Fibroblast of lung (primary cell): ENCODE measurements at regions not wholly inside any gene's neighbourhood (a gene's known extent, or its start where the extent isn't known, plus 50 kb on each side); places are given as distances from the start of the nearest gene placed in this dataset.

Experiments
- DNase-seq, 2 donors: peaks; one replicate each; pipeline versions ENCODE4 v3.0.0 to v3.0.0-alpha.2; 2010; ENCODE audit warnings: low read depth in 2 of 2
- H2AFZ ChIP-seq: 2 replicates; pipeline ENCODE4 v1.5.1; 2012; ENCODE audit warnings: low read length, control low read depth, inconsistent platforms
- H3K27ac ChIP-seq: 2 replicates; pipeline ENCODE4 v1.5.1; 2011; ENCODE audit warnings: low read length, control low read depth; ENCODE audit not compliant: insufficient read depth
- H3K27me3 ChIP-seq: 2 replicates; pipeline ENCODE4 v1.5.1; 2011; ENCODE audit warnings: mild to moderate bottlenecking, low read length; ENCODE audit not compliant: control insufficient read depth, insufficient read depth
- H3K36me3 ChIP-seq: 2 replicates; pipeline ENCODE4 v1.5.1; 2011; ENCODE audit warnings: low read length; ENCODE audit not compliant: control insufficient read depth, insufficient read depth
- H3K4me1 ChIP-seq: 2 replicates; pipeline ENCODE4 v1.5.1; 2011; ENCODE audit warnings: low read length; ENCODE audit not compliant: control insufficient read depth, insufficient read depth; ENCODE audit errors: extremely low read depth
- H3K4me2 ChIP-seq: 2 replicates; pipeline ENCODE4 v1.5.1; 2011; ENCODE audit warnings: low read length, control low read depth; ENCODE audit not compliant: insufficient read depth; ENCODE audit errors: extremely low read depth
- H3K4me3 ChIP-seq, 4 experiments: fragments of 200-600 bp in 1 of 4; sonication (generic) in 1 of 4; replicated peaks in 1 of 4; 2 replicates each; pipeline ENCODE4 v1.5.1; 2011 to 2016; ENCODE audit warnings: low read length in 4 of 4, low read depth in 3 of 4, mild to moderate bottlenecking in 3 of 4, control low read depth in 2 of 4, inconsistent platforms in 1 of 4, mixed read lengths in 1 of 4; ENCODE audit not compliant: insufficient read depth in 1 of 4; ENCODE audit errors: control extremely low read depth in 1 of 4
- H3K79me2 ChIP-seq: 2 replicates; pipeline ENCODE4 v1.5.1; 2012; ENCODE audit warnings: mild to moderate bottlenecking, low read length, inconsistent platforms; ENCODE audit not compliant: control insufficient read depth, insufficient read depth
- H3K9ac ChIP-seq: 2 replicates; pipeline ENCODE4 v1.5.1; 2011; ENCODE audit warnings: mild to moderate bottlenecking, low read length, control low read depth; ENCODE audit not compliant: insufficient read depth
- H3K9me3 ChIP-seq: 2 replicates; pipeline ENCODE4 v1.5.1; 2012; ENCODE audit warnings: low read depth, low read length; ENCODE audit not compliant: control insufficient read depth, insufficient read depth
- H4K20me1 ChIP-seq: 2 replicates; pipeline ENCODE4 v1.5.1; 2011; ENCODE audit warnings: low read length; ENCODE audit not compliant: control insufficient read depth, insufficient read depth; ENCODE audit errors: extremely low read depth
- CTCF ChIP-seq, 2 donors: IDR thresholded peaks in 1 of 2; conservative IDR thresholded peaks in 1 of 2; 1 replicate in 1 of 2; 2 replicates in 1 of 2; pipeline ENCODE4 v1.5.1; 2011 to 2012; ENCODE audit warnings: low read length in 2 of 2, control low read depth in 1 of 2, inconsistent platforms in 1 of 2, low read depth in 1 of 2, mild to moderate bottlenecking in 1 of 2
- EZH2 ChIP-seq: IDR thresholded peaks from 2 replicates; pipeline ENCODE4 v1.5.1; 2012; ENCODE audit warnings: low read length, control low read depth, mild to moderate bottlenecking; ENCODE audit errors: missing control alignments

- Histone ChIP-seq H3K4me2 (no peak overlapping the region), H4K20me1 (no peaks in the 10 kb centered on the region), H3K4me1 (no peaks in the 10 kb centered on the region), H3K36me3 (no peaks in the 10 kb centered on the region), H3K9me3 (no peaks in the 10 kb centered on the region), H3K4me3 (no peak overlapping the region), H3K27ac (no peak overlapping the region), H3K27me3 (no peaks in the 10 kb centered on the region), H3K9ac (no peak overlapping the region), H2AFZ (no peak overlapping the region), H3K79me2 (no peaks in the 10 kb centered on the region)
- no peak for DNase-seq
- no peak for TF ChIP-seq EZH2
- TF ChIP-seq CTCF (conservative IDR thresholded peaks at IDR 0.05 in 1 of 2, IDR thresholded peaks at IDR 0.05 in 1 of 2; ENCODE audit: low read depth in 1 of 2, low read length in 2 of 2) = no peak
These were observed 424.2 kb downstream of the PLA2G4A start for GRCh38 chr1:187252923-187253322.

GRCh38 chr1:187257476-187257875, 428.7 kb downstream of the PLA2G4A start:
- Histone ChIP-seq H3K27me3 (no peaks in the 10 kb centered on the region), H3K4me3 (no peak overlapping the region), H3K79me2 (no peaks in the 10 kb centered on the region), H3K4me1 (no peaks in the 10 kb centered on the region), H4K20me1 (no peaks in the 10 kb centered on the region), H3K9ac (no peak overlapping the region), H3K27ac (no peak overlapping the region), H2AFZ (no peak overlapping the region), H3K9me3 (no peaks in the 10 kb centered on the region), H3K36me3 (no peaks in the 10 kb centered on the region), H3K4me2 (no peak overlapping the region)
- DNase-seq = no peak
- TF ChIP-seq CTCF (conservative IDR thresholded peaks at IDR 0.05 in 1 of 2, IDR thresholded peaks at IDR 0.05 in 1 of 2; ENCODE audit: low read depth in 1 of 2, low read length in 2 of 2) = no peak
- no peak for TF ChIP-seq EZH2

GRCh38 chr1:187261637-187262036, 432.9 kb downstream of the PLA2G4A start:
- no peak overlapping the region for H2AFZ ChIP-seq
- H4K20me1 ChIP-seq = no peaks in the 10 kb centered on the region
- DNase-seq = peak in 1 of 2 donors; percentile 6
- no peak overlapping the region for H3K4me2 ChIP-seq
- H3K27ac ChIP-seq = no peak overlapping the region
- no peak overlapping the region for H3K9ac ChIP-seq
- no peaks in the 10 kb centered on the region for H3K79me2 ChIP-seq
- TF ChIP-seq CTCF (conservative IDR thresholded peaks at IDR 0.05 in 1 of 2, IDR thresholded peaks at IDR 0.05 in 1 of 2; ENCODE audit: low read depth in 1 of 2, low read length in 2 of 2) (no peak), EZH2 (no peak)
- H3K4me3 ChIP-seq = no peak overlapping the region
- no peaks in the 10 kb centered on the region for H3K27me3 ChIP-seq
- H3K4me1 ChIP-seq = no peaks in the 10 kb centered on the region
- H3K36me3 ChIP-seq = no peaks in the 10 kb centered on the region
- no peaks in the 10 kb centered on the region for H3K9me3 ChIP-seq
